ENCODE measurements at regions not wholly inside any gene's neighbourhood (a gene's known extent, or its start where the extent isn't known, plus 50 kb on each side); places are given as distances from the start of the nearest gene placed in this dataset.

DNA sequence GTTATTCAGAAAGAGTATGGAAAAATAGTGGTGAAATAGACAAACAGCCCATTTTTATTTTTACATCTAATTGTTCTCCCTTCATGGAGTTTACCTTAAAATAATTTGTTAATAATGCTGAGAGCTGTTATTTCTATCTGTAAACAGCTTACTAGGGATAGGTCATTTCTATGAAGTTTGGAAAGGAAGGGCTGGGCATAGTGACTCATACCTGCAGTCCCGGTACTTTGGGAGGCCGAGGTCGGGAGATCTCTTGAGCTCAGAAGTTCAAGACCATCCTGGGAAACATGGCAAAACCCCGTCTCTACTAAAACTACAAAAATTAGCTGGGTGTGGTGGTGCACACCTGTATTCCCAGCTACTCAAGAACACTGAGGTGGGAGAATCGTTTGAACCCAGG lies 624.3 kb upstream of the LMCD1 start:
- Histone ChIP-seq H3K9me3 (no peaks in the 10 kb centered on the region), H3K4me1 (peaks cover 0 to 10% (median 0%) of the 10 kb centered on the region in 3 donors), H3K27ac (no peak overlapping the region), H3K27me3 (no peaks in the 10 kb centered on the region), H3K36me3 (no peaks in the 10 kb centered on the region), H3K4me3 (no peak overlapping the region)
- no peak for DNase-seq
- intact Hi-C loops (cut with DNase I), result no loop called here
- WGBS, 2 donors, result 40 to 61% methylated on average over 4 to 5 of the region's 5 CpGs
- no peak for TF ChIP-seq CTCF (IDR thresholded peaks at IDR 0.05)
- TF ChIP-seq POLR2A (IDR thresholded peaks at IDR 0.05), result no peak

- Histone ChIP-seq H3K36me3 (no peaks in the 10 kb centered on the region), H3K4me1 (peaks cover 0 to 10% (median 0%) of the 10 kb centered on the region in 3 donors), H3K27me3 (no peaks in the 10 kb centered on the region), H3K4me3 (no peak overlapping the region), H3K27ac (no peak overlapping the region), H3K9me3 (no peaks in the 10 kb centered on the region)
- intact Hi-C loops (cut with DNase I), result no loop called here
- no peak for TF ChIP-seq POLR2A (IDR thresholded peaks at IDR 0.05)
- TF ChIP-seq CTCF (IDR thresholded peaks at IDR 0.05), result no peak
- 62 to 75% methylated on average over 1 of the region's 1 CpG for WGBS, 2 donors
- no peak for DNase-seq
Measured at GRCh38 chr3:7879572-7879971, 622.1 kb upstream of the LMCD1 start.

DNA sequence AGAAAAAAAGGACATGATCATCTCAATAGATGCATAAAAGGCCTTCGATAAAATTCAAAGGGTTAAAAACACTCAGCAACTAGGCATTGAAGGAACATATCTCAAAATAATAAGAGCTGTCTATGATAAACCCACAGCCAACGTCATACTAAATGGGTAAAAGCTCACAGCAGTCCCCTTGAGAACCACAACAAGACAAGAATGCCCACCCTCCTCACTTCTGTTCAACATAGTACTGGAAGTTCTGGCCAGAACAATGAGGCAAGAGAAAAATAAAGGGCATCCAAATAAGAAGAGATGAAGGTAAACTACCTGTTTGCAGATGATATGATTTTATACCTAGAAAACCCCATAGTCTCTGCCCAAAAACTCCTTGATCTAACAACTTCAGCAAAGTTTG lies 619.7 kb upstream of the LMCD1 start:
- DNase-seq, result no peak
- intact Hi-C loops (cut with DNase I), result no loop called here
- Histone ChIP-seq H3K27me3 (no peaks in the 10 kb centered on the region), H3K4me3 (no peak overlapping the region), H3K9me3 (no peaks in the 10 kb centered on the region), H3K36me3 (no peaks in the 10 kb centered on the region), H3K27ac (no peak overlapping the region), H3K4me1 (no peaks in the 10 kb centered on the region)
- WGBS, 2 donors, result 71 to 81% methylated on average over 2 of the region's 2 CpGs
- no peak for TF ChIP-seq POLR2A (IDR thresholded peaks at IDR 0.05)
- TF ChIP-seq CTCF (IDR thresholded peaks at IDR 0.05), result no peak

- Histone ChIP-seq H3K27me3 (no peaks in the 10 kb centered on the region), H3K4me3 (no peak overlapping the region), H3K27ac (no peak overlapping the region), H3K9me3 (no peaks in the 10 kb centered on the region), H3K36me3 (no peaks in the 10 kb centered on the region), H3K4me1 (no peaks in the 10 kb centered on the region)
- intact Hi-C loops (cut with DNase I), result no loop called here
- 54 to 58% methylated on average over 3 to 4 of the region's 5 CpGs for WGBS, 2 donors
- no peak for DNase-seq
- TF ChIP-seq POLR2A (IDR thresholded peaks at IDR 0.05), result no peak
- no peak for TF ChIP-seq CTCF (IDR thresholded peaks at IDR 0.05)
Measured at GRCh38 chr3:7897655-7898054, 604.0 kb upstream of the LMCD1 start.

GRCh38 chr3:7913283-7913682 lies 588.3 kb upstream of the LMCD1 start:
- intact Hi-C loops (cut with DNase I), result no loop called here
- no peak for DNase-seq
- Histone ChIP-seq H3K4me3 (no peak overlapping the region), H3K4me1 (no peaks in the 10 kb centered on the region), H3K9me3 (no peaks in the 10 kb centered on the region), H3K27ac (no peak overlapping the region), H3K27me3 (no peaks in the 10 kb centered on the region), H3K36me3 (no peaks in the 10 kb centered on the region)
- whole genome bisulfite sequencing, 2 donors, result 50 to 61% methylated on average over 1 of the region's 1 CpG
- TF ChIP-seq POLR2A (IDR thresholded peaks at IDR 0.05), result no peak
- TF ChIP-seq CTCF (IDR thresholded peaks at IDR 0.05), result no peak
